ENCODE measurements at regions not wholly inside any gene's neighbourhood (a gene's known extent, or its start where the extent isn't known, plus 50 kb on each side); places are given as distances from the start of the nearest gene placed in this dataset.
"Not testable (repeated sequence)": the region's sequence is repeated elsewhere in the genome, so short reads cannot be mapped to it uniquely, and the experiment has no call there.

- DNase-seq: no peak
Measured at GRCh38 chr1:234907208-234907939, 221.3 kb downstream of the TOMM20 start.

GRCh38 chr1:234906654-234907053 lies 222.0 kb downstream of the TOMM20 start:
- DNase-seq: no peak

- DNase-seq: no peak
Measured at GRCh38 chr1:234902774-234903547, 225.7 kb downstream of the TOMM20 start.

GRCh38 chr1:234901491-234902049 lies 227.1 kb downstream of the TOMM20 start:
- no peak for DNase-seq

DNA sequence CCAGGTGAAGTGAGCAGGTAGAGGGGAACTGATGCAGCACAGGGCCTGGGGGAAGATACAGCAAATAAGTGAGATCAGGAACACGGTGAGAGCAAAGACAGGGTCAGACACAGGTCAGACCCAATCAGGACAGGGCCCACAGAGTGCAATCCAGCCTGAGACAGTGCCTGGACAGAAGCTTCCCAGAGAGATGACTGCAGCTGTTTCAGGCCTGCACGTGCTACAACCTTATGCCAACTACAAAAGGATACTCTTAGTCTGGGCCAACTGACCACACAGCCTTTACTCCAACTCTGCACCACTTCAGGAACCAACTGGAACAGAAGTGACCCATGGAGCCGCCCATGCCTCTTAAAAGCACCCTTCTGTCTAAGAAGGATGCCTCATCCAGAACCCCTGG lies 228.0 kb downstream of the TOMM20 start:
- DNase-seq: no peak

DNA sequence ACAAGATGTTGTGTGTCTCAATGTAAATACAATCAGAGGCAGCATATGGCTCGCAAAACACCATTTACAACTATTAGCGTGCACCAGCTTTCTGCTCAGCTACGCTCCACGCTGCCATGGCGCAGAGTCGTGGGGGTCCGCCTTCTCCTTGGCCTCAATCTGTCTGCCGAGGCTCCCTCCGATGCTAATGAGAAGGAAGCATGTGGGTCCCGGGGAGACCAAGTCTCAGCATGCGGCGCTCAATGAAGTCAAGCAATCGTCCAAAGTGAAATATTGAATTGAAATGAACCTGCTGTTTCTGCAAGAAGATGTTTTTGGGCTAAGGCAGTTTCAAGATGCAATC lies 228.9 kb downstream of the TOMM20 start:
- no peak for DNase-seq

DNA sequence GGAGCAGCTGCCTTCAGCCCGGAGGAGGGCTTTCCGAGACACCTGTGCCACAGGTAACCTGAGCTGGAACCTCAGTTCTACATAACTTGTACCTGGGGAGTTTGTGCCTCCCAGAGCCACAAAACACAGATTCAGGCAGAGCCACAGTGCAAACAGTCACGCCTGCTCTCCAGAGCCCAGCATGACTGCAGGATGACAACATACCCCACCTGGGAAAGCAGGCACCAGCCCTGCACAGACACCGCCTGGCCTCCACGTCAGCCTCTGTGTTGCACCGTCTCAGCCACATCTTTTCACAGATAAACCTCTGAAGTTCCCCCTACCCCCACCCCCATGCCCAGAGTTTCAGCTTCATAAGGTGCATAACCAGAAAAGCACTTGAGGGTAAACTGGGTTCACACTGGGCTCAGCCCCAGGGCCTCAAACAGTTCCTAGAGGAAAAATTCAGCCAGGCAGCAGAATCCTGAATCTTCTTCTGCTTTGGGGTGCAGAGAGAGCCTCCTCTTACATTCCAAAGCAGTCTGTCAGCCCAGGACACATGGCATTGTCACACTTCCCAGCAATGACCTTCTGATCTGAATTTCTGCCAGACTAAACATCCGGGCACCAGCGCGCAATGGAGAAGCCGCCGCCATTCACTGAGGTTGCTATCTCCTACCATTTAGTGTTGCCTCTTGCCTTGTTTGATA lies 229.5 kb downstream of the TOMM20 start:
- no peak for DNase-seq

DNA sequence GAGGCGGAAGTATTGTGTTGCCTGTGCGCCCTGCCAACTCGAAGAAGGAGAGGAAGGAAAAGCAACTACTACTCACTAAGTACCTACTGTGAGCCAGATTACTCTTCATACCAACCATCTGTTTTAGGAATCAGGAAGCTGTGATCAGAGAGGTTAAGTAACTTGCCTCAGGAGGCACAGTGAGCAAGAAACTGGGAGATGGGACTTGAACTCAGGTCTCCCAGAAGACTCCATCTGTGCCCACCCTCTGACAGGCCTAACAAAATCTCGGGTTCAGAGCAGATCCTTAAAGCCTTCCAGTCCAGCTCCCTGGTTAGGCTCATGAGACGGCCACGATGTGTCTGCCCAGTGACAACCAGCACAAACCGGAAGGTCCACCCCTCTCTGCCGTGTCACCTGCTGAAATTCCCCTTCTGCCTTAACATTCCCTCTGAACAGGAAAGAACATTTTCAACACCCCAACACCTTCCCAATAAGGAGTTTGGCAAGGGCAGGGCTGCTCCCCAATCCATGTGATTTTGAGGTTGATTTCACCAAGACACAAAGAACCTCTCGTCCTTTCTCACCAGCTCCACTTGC lies 230.1 kb downstream of the TOMM20 start:
- no peak for DNase-seq

- DNase-seq: no peak
Measured at GRCh38 chr1:234897754-234898454, 230.7 kb downstream of the TOMM20 start.

DNA sequence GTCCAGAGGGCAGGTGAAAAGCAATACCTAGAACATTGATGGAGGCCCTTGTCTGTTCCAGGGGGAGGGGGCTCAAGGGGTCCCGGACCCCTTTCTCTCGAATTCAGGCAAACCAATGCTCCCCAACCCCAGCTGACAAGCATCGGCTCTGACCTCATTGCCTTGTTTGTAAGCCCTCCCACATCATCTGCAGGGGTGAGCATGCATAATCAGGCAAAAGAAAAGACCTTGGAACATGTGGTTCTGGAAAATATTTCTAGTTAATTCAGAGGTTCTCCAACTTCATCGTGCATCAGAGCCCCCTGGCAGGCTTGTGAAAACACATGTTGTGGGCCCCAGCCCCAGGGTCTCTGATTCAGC lies 231.3 kb downstream of the TOMM20 start:
- no peak for DNase-seq

GRCh38 chr1:234896477-234897389 lies 231.9 kb downstream of the TOMM20 start:
- no peak for DNase-seq

GRCh38 chr1:234893725-234894630 lies 234.7 kb downstream of the TOMM20 start:
- no peak for DNase-seq

GRCh38 chr1:234893359-234893724 lies 235.3 kb downstream of the TOMM20 start:
- DNase-seq: no peak

GRCh38 chr1:234892642-234893041 lies 236.0 kb downstream of the TOMM20 start:
- DNase-seq: no peak

DNA sequence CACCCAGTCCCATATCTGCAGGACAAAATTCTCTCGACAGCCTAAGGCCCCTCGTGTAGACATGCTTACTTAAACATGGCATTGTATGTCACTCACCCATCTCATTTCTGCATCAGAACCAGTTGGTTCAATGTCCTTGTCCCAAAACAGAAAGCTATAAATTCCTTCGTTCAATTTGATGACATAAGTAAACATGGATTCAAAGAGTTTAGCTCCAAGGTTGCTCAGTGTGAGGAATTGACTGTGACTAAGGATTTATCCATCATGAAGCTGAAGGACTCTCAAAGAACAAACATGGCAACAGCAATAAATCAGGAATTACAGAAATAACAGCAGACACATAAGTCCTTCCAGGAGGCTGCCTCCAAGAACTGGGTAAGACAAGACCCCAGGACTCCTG lies 237.2 kb downstream of the TOMM20 start:
- DNase-seq: no peak

DNA sequence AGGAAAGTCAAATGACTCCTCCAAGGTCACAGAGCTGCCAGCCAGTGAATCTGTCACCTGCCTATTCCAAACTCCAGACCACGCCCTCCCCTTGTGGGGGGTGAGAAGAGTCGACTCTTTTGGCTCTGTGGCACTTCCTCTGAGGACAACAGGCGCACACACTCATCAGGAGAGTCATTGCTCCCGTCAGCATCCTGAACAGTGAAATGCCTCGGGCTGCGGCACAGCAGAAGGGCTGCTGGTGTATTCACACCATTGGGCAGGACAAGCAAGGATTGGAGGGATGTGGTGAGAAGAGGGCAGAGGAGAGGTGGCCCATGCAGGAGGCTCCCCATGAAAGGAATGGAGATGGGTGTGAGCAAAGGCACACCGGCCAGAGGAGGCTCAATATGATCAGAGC lies 239.0 kb downstream of the TOMM20 start:
- DNase-seq: no peak

GRCh38 chr1:234888247-234888646 lies 240.4 kb downstream of the TOMM20 start:
- not testable (repeated sequence) for DNase-seq

DNA sequence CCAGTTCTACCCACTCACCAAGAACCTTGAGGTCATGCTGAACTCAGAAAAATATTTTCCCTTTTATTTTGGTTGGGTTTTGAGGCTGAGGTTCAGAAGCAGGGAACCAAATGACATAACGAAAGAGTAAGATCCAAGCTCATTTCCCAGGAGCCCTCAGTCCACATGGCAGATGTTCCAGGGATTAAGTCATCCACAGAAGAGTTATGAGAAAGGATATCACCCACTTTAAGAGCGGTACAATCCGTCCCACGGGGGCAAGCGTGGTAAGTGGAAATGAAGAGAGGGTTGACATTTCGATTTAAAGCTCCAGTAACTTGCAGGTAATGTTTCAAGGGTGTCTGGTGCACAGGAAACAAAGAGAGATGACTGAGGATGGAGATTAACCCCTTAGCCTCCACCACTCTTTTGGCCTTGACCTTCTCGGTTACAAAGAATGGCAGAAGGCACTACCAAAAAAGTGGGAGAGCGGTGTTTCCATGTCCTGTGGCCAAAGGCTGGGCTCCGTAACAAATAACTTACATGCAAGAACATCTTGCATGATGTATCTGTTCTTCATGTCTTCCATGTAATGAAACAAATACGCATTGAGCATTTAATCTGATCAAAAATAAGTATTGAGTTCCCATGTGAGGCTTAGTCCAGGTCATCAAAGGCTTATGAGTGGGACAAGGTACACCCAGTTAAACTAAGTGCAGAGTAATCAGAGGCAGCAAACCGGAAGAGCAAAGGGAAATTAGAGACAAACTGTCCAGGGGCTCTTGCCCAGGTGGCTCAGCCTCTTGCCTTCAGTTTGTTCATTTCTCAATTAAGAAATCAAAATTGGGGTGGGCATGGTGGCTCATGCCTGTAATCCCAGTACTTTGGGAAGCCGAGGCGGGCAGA lies 241.4 kb downstream of the TOMM20 start:
- no peak for DNase-seq

Measured in hypothalamus (tissue), 51 donors.